Duodenal mucosa (tissue), 2 donors: ENCODE measurements at regions not wholly inside any gene's neighbourhood (a gene's known extent, or its start where the extent isn't known, plus 50 kb on each side); places are given as distances from the start of the nearest gene placed in this dataset.

Experiments used
- H3K27ac ChIP-seq: one replicate; pipeline ENCODE4 v1.7.0; 2013; ENCODE audit warnings: low read depth, low read length
- H3K27me3 ChIP-seq, 2 donors: one replicate each; pipeline ENCODE4 v1.7.0; 2013; ENCODE audit warnings: low read length in 2 of 2, control low read depth in 1 of 2; ENCODE audit not compliant: insufficient read depth in 2 of 2, control insufficient read depth in 1 of 2
- H3K36me3 ChIP-seq, 2 donors: one replicate each; pipeline ENCODE4 v1.7.0; 2013; ENCODE audit warnings: low read length in 2 of 2, control low read depth in 1 of 2; ENCODE audit not compliant: insufficient read depth in 2 of 2, control insufficient read depth in 1 of 2
- H3K4me1 ChIP-seq, 2 donors: one replicate each; pipeline ENCODE4 v1.7.0; 2013; ENCODE audit warnings: low read length in 2 of 2, control low read depth in 1 of 2; ENCODE audit not compliant: insufficient read depth in 2 of 2, control insufficient read depth in 1 of 2
- H3K4me3 ChIP-seq, 2 donors: one replicate each; pipeline ENCODE4 v1.7.0; 2013; ENCODE audit warnings: low read length in 2 of 2, low read depth in 1 of 2
- H3K9ac ChIP-seq, 2 donors: one replicate each; pipeline ENCODE4 v1.7.0; 2013; ENCODE audit warnings: low read length in 2 of 2, low read depth in 1 of 2
- H3K9me3 ChIP-seq, 2 donors: one replicate each; pipeline ENCODE4 v1.7.0; 2013; ENCODE audit warnings: low read length in 2 of 2, control low read depth in 1 of 2; ENCODE audit not compliant: control insufficient read depth in 1 of 2

DNA sequence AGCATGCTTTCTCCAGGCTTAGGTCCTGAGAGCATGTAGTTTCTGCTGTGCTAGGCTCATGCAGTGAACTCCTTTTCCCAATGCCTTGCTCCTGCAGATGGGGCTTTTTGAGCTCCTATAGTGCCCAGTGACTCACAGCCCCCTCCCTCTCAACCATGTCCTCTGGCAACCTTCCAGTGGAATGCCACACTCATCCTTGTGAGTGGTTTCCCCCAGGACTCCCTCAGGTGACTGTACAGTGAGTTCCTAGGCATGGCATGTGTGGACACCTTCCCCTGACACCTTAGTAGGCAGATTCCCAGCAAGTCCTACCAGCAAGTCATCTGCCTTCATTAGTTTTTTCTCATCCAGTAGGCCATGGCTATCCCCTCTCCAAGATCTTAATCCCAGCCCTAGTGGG is 72.4 kb upstream of the CXCL14 start:
- no peaks in the 10 kb centered on the region for H3K9me3 ChIP-seq
- H3K4me3 ChIP-seq = no peak overlapping the region
- H3K9ac ChIP-seq = no peak overlapping the region
- H3K36me3 ChIP-seq = no peaks in the 10 kb centered on the region
- no peak overlapping the region for H3K27ac ChIP-seq
- H3K27me3 ChIP-seq = no peaks in the 10 kb centered on the region
- H3K4me1 ChIP-seq = peaks cover 0 to 7% of the 10 kb centered on the region in 2 donors

DNA sequence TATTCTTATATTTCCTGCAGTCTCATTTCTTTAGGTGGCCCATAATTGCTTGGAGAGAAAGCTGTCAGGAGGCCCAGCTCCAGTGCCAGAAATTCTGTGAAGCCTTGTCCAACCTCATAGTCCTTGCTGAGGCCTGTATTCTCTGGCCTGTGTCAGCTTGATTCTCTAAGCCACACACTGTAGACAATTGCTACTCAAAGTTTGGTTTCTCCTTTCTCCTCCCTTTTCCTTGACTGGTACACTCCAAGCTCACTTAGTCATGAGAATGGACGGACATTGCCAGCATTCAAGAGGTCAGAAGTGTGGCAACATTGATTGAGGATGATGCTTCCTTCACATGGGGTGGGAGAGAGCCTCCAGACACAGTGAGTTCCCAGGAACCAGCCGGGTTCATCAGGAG is 71.3 kb upstream of the CXCL14 start:
- H3K27ac ChIP-seq = no peak overlapping the region

DNA sequence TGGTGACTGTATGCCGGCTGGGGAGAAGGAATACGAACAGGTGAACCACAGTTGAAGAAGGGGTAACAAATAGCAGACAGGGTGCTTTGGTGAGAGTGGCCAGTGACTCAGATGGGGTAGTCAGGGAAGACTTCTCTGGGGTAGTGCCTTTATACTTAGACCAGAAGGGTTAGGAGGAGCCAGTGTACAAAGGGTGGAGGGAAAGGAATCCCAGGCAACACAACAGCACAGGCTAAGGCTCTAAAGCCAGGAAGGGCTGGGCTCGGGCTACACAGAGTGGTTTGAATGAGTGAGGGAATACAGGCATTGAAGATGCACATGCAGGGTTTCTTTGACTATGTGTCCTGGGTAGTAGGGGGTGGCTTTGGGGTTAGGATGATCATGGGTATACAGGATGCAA is 70.6 kb upstream of the CXCL14 start:
- no peak overlapping the region for H3K4me3 ChIP-seq
- H3K4me1 ChIP-seq = peaks cover 7 to 8% of the 10 kb centered on the region in 2 donors
- H3K36me3 ChIP-seq = no peaks in the 10 kb centered on the region
- H3K9ac ChIP-seq = no peak overlapping the region
- H3K27ac ChIP-seq = no peak overlapping the region
- no peaks in the 10 kb centered on the region for H3K27me3 ChIP-seq
- H3K9me3 ChIP-seq = no peaks in the 10 kb centered on the region

More for the DNA sequence above, 71.3 kb upstream of the CXCL14 start:
- no peak overlapping the region for H3K4me3 ChIP-seq
- no peaks in the 10 kb centered on the region for H3K36me3 ChIP-seq
- H3K27me3 ChIP-seq = no peaks in the 10 kb centered on the region
- peaks cover 6 to 7% of the 10 kb centered on the region in 2 donors for H3K4me1 ChIP-seq
- no peak overlapping the region for H3K9ac ChIP-seq
- no peaks in the 10 kb centered on the region for H3K9me3 ChIP-seq

DNA sequence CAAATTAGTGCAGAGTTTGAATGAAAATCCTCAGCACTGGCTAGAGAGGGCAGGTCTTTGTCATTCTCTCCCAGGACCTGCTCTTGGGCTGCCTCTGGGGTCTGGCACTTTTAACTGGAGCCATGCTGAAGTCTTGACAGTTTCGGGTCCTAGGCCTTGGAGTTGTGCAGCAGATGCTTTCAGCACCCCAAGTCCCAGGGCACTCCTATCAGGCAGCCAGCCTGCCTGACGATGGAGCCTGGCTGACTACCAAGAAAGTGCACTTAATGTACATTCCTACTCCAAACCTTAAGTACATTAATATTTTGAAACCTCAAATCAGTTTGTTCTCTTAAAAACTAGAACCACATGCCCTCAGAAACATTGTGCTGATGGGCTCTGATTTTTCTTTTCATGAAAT is 69.3 kb upstream of the CXCL14 start:
- Histone ChIP-seq H3K9me3 (no peaks in the 10 kb centered on the region), H3K36me3 (no peaks in the 10 kb centered on the region), H3K27me3 (no peaks in the 10 kb centered on the region), H3K4me1 (peaks cover 7 to 8% of the 10 kb centered on the region in 2 donors), H3K9ac (no peak overlapping the region), H3K4me3 (no peak overlapping the region), H3K27ac (no peak overlapping the region)

DNA sequence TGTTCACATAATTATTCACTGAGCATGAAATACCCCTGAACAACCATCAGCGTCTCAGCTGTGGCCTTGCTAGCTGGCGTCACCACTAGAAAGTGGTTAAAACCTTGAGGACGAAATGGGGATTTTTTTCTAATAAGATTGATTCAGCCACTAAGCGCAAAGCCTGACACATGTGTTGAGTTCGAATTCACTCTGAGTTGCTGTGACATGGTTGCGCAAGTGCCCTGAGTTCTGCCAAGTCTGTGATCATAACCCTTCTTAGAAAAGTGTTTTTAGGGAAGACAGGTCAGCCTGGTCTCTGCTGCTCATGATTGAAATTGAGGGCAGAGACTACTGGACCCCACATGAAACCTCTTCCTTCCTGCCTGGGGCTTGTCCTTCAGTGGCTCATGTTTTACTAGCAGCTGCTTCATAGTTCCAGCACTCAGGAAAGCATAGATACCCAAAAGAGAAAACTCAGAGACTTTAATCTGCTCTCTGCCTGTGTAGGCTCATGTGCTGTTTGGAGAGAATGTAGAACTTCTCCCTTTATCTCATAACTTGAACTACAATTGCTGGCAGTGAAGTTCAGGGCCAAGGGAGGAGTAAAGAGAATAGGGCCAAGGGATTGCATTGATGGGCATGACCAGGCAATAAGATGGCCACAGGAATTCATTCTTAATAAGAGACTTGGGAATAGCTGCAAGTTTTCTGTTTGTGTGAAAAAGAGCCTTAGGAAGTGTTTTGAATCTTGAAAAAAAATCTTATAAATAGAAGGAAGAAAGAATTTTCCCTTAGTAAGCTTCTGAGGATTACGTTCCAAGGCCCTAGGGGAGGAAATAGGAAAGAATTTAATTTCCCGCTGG is 66.8 kb upstream of the CXCL14 start:
- Histone ChIP-seq H3K27me3 (no peaks in the 10 kb centered on the region), H3K36me3 (no peaks in the 10 kb centered on the region), H3K4me1 (peaks cover 7 to 8% of the 10 kb centered on the region in 2 donors), H3K9ac (no peak overlapping the region), H3K27ac (no peak overlapping the region), H3K4me3 (no peak overlapping the region), H3K9me3 (no peaks in the 10 kb centered on the region)

DNA sequence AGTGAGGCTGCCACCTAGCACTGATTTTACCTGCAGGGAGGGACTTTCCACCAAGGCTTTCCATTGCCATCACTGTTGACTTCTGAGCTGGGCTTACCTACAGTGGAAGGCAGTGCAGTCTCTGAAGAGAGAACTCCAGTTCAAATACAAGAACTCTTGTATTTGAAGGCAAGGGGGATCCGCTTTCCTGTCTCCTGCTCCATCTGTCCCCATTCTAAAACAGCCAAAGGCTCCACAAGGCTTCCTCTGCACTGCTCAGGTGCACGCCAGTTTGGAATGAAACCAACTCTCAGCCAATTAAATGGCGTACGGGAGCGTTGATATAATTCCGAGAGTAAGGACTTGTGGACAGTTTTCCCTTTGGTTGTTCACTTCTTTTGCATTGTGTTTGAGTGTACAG is 66.0 kb upstream of the CXCL14 start:
- H3K9me3 ChIP-seq = no peaks in the 10 kb centered on the region
- H3K9ac ChIP-seq = no peak overlapping the region
- H3K4me1 ChIP-seq = peaks cover 7 to 8% of the 10 kb centered on the region in 2 donors
- no peak overlapping the region for H3K27ac ChIP-seq
- no peaks in the 10 kb centered on the region for H3K36me3 ChIP-seq
- H3K4me3 ChIP-seq = no peak overlapping the region
- no peaks in the 10 kb centered on the region for H3K27me3 ChIP-seq

DNA sequence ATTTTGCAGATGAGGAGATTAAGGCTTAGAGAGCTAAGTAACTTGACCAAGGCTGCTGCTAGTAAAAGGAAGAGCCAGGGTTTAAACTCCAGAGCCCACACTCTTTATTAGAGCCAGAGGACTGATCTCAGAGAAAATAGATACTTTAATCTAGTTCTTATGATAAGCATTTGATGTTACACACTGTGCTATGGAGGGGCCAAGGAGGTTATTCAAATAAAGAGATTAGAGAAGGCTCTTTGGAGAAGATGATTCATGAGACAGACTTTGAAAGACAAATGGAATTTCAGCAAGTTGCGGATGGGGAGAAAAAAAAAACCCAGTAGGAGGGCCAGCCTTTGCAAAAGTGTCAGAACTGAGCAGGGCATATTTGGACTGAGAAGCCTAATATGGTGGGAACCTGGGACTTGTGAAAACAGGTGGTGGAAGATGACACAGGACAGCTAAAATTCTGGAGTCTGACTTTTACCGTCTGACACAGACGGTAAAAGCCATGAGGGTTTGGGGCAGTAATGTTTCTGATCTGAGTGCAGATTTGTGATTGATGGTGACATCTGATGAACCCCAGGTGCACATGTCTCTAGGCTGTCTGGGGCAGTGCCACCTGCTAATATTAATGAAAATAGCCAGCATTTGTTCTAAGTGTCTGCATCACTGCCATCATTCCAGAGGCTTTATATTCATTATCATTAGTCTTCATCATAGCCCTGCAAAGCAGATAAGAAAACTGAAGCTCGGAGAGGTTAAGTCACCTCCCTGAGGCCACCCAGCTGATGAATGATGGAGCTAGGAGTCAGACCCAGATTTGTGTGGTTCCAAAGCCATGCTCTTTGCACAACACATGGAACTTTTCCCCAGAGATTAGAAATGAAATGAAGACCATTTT is 65.3 kb upstream of the CXCL14 start:
- Histone ChIP-seq H3K27me3 (no peaks in the 10 kb centered on the region), H3K27ac (no peak overlapping the region), H3K36me3 (no peaks in the 10 kb centered on the region), H3K9ac (no peak overlapping the region), H3K4me1 (peaks cover 7 to 8% of the 10 kb centered on the region in 2 donors), H3K4me3 (no peak overlapping the region), H3K9me3 (no peaks in the 10 kb centered on the region)

DNA sequence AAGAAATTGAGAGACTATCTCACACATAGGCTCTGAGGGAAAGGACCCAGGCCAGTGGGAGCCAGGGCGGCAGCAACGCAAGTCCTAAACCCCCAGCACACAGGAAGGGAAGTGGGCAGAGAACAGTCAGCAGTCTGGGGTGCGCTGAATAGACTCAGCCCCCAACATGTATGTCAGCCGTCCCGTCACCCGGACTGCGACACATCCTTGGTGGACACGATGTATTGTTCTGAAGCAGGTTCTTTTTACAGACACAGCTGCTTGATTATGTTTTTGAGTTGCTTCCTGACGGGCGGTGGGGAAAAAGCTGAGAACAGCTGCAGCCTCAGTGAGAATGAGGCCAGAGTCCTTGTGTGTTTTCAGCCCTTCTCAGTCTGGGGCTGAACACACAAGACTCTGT is 64.1 kb upstream of the CXCL14 start:
- Histone ChIP-seq H3K4me3 (no peak overlapping the region), H3K27ac (no peak overlapping the region), H3K27me3 (no peaks in the 10 kb centered on the region), H3K36me3 (no peaks in the 10 kb centered on the region), H3K9ac (no peak overlapping the region), H3K9me3 (no peaks in the 10 kb centered on the region), H3K4me1 (peaks cover 7 to 8% of the 10 kb centered on the region in 2 donors)

DNA sequence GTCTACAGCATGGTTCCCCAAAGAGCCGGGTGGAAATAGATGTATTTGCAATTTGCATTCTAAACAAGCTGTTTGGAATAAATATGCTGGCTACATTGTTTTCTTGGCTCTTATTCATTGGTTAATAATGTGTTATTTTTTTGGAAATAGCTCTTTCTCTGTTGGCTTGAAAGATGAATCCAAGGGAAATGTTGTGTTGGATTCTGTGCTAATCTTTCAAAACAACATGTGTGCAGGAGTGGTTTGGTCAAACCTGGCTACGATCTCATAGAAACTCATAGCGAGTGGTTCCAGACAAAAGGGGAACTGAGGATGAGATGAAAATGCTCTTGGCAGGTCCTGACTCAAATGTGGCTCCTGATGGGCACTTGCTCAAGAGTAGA is 63.7 kb upstream of the CXCL14 start:
- Histone ChIP-seq H3K36me3 (no peaks in the 10 kb centered on the region), H3K27me3 (no peaks in the 10 kb centered on the region), H3K4me3 (no peak overlapping the region), H3K27ac (no peak overlapping the region), H3K9ac (no peak overlapping the region), H3K9me3 (no peaks in the 10 kb centered on the region), H3K4me1 (peaks cover 3 to 8% of the 10 kb centered on the region in 2 donors)
